ENCODE measurements at regions not wholly inside any gene's neighbourhood (a gene's known extent, or its start where the extent isn't known, plus 50 kb on each side); places are given as distances from the start of the nearest gene placed in this dataset.
"Not testable (repeated sequence)": the region's sequence is repeated elsewhere in the genome, so short reads cannot be mapped to it uniquely, and the experiment has no call there.

GRCh38 chr1:177426497-177426896 is 255.7 kb downstream of the BRINP2 start:
- Histone ChIP-seq H3K27me3 (ENCODE audit: control insufficient read depth in 1 of 2, insufficient read depth in 2 of 2, low read length in 2 of 2) (no peaks in the 10 kb centered on the region), H3K36me3 (ENCODE audit: control insufficient read depth in 2 of 2, insufficient read depth in 2 of 2, low read length in 1 of 2) (no peaks in the 10 kb centered on the region)
- 52 to 62% methylated on average over 1 of the region's 1 CpG for WGBS, 2 donors

GRCh38 chr1:177425199-177425598 is 254.4 kb downstream of the BRINP2 start:
- H3K4me3 ChIP-seq (ENCODE audit: low read depth in 1 of 2, low read length in 2 of 2) = no peak overlapping the region
- no peaks in the 10 kb centered on the region for H3K4me1 ChIP-seq (ENCODE audit: control insufficient read depth in 2 of 2, insufficient read depth in 2 of 2, low read length in 1 of 2)
- H3K27ac ChIP-seq (ENCODE audit: low read depth in 2 of 2, low read length in 1 of 2) = no peak overlapping the region
- no peaks in the 10 kb centered on the region for H3K27me3 ChIP-seq (ENCODE audit: control insufficient read depth in 1 of 2, insufficient read depth in 2 of 2, low read length in 2 of 2)
- H3K9me3 ChIP-seq (ENCODE audit: control insufficient read depth in 2 of 2, insufficient read depth in 1 of 2, low read depth in 1 of 2, low read length in 1 of 2) = no peaks in the 10 kb centered on the region
- no peaks in the 10 kb centered on the region for H3K36me3 ChIP-seq (ENCODE audit: control insufficient read depth in 2 of 2, insufficient read depth in 2 of 2, low read length in 1 of 2)
- 86% methylated on average over 8 of the region's 8 CpGs for WGBS, 2 donors

More at GRCh38 chr1:177426497-177426896, 255.7 kb downstream of the BRINP2 start:
- Histone ChIP-seq H3K4me3 (ENCODE audit: low read depth in 1 of 2, low read length in 2 of 2) (no peak overlapping the region), H3K4me1 (ENCODE audit: control insufficient read depth in 2 of 2, insufficient read depth in 2 of 2, low read length in 1 of 2) (no peaks in the 10 kb centered on the region), H3K27ac (ENCODE audit: low read depth in 2 of 2, low read length in 1 of 2) (no peak overlapping the region), H3K9me3 (ENCODE audit: control insufficient read depth in 2 of 2, insufficient read depth in 1 of 2, low read depth in 1 of 2, low read length in 1 of 2) (no peaks in the 10 kb centered on the region)

- Histone ChIP-seq H3K27me3 (ENCODE audit: control insufficient read depth in 1 of 2, insufficient read depth in 2 of 2, low read length in 2 of 2) (no peaks in the 10 kb centered on the region), H3K36me3 (ENCODE audit: control insufficient read depth in 2 of 2, insufficient read depth in 2 of 2, low read length in 1 of 2) (no peaks in the 10 kb centered on the region), H3K27ac (ENCODE audit: low read depth in 2 of 2, low read length in 1 of 2) (no peak overlapping the region), H3K4me3 (ENCODE audit: low read depth in 1 of 2, low read length in 2 of 2) (no peak overlapping the region), H3K4me1 (ENCODE audit: control insufficient read depth in 2 of 2, insufficient read depth in 2 of 2, low read length in 1 of 2) (no peaks in the 10 kb centered on the region), H3K9me3 (ENCODE audit: control insufficient read depth in 2 of 2, insufficient read depth in 1 of 2, low read depth in 1 of 2, low read length in 1 of 2) (no peaks in the 10 kb centered on the region)
Measured at GRCh38 chr1:177424744-177425143, 254.0 kb downstream of the BRINP2 start.

GRCh38 chr1:177423090-177423489 is 252.3 kb downstream of the BRINP2 start:
- Histone ChIP-seq H3K4me3 (ENCODE audit: low read depth in 1 of 2, low read length in 2 of 2) (no peak overlapping the region), H3K9me3 (ENCODE audit: control insufficient read depth in 2 of 2, insufficient read depth in 1 of 2, low read depth in 1 of 2, low read length in 1 of 2) (no peaks in the 10 kb centered on the region), H3K27me3 (ENCODE audit: control insufficient read depth in 1 of 2, insufficient read depth in 2 of 2, low read length in 2 of 2) (no peaks in the 10 kb centered on the region), H3K4me1 (ENCODE audit: control insufficient read depth in 2 of 2, insufficient read depth in 2 of 2, low read length in 1 of 2) (no peaks in the 10 kb centered on the region), H3K36me3 (ENCODE audit: control insufficient read depth in 2 of 2, insufficient read depth in 2 of 2, low read length in 1 of 2) (no peaks in the 10 kb centered on the region), H3K27ac (ENCODE audit: low read depth in 2 of 2, low read length in 1 of 2) (no peak overlapping the region)
- 24 to 42% methylated on average over 2 of the region's 2 CpGs for WGBS, 2 donors

GRCh38 chr1:177413982-177414596 is 243.3 kb downstream of the BRINP2 start:
- WGBS, 2 donors = 46 to 53% methylated on average over 3 of the region's 3 CpGs
- H3K9me3 ChIP-seq (ENCODE audit: control insufficient read depth in 2 of 2, insufficient read depth in 1 of 2, low read depth in 1 of 2, low read length in 1 of 2) = no peaks in the 10 kb centered on the region
- no peak overlapping the region for H3K4me3 ChIP-seq (ENCODE audit: low read depth in 1 of 2, low read length in 2 of 2)
- no peak overlapping the region for H3K27ac ChIP-seq (ENCODE audit: low read depth in 2 of 2, low read length in 1 of 2)
- H3K36me3 ChIP-seq (ENCODE audit: control insufficient read depth in 2 of 2, insufficient read depth in 2 of 2, low read length in 1 of 2) = no peaks in the 10 kb centered on the region
- no peaks in the 10 kb centered on the region for H3K27me3 ChIP-seq (ENCODE audit: control insufficient read depth in 1 of 2, insufficient read depth in 2 of 2, low read length in 2 of 2)
- no peaks in the 10 kb centered on the region for H3K4me1 ChIP-seq (ENCODE audit: control insufficient read depth in 2 of 2, insufficient read depth in 2 of 2, low read length in 1 of 2)

GRCh38 chr1:177411381-177411780 is 240.6 kb downstream of the BRINP2 start:
- no peaks in the 10 kb centered on the region for H3K9me3 ChIP-seq (ENCODE audit: control insufficient read depth in 2 of 2, insufficient read depth in 1 of 2, low read depth in 1 of 2, low read length in 1 of 2)
- no peaks in the 10 kb centered on the region for H3K4me1 ChIP-seq (ENCODE audit: control insufficient read depth in 2 of 2, insufficient read depth in 2 of 2, low read length in 1 of 2)
- 34 to 41% methylated on average over 3 of the region's 3 CpGs for WGBS, 2 donors
- H3K4me3 ChIP-seq (ENCODE audit: low read depth in 1 of 2, low read length in 2 of 2) = no peak overlapping the region
- no peaks in the 10 kb centered on the region for H3K27me3 ChIP-seq (ENCODE audit: control insufficient read depth in 1 of 2, insufficient read depth in 2 of 2, low read length in 2 of 2)
- no peaks in the 10 kb centered on the region for H3K36me3 ChIP-seq (ENCODE audit: control insufficient read depth in 2 of 2, insufficient read depth in 2 of 2, low read length in 1 of 2)
- no peak overlapping the region for H3K27ac ChIP-seq (ENCODE audit: low read depth in 2 of 2, low read length in 1 of 2)

- Histone ChIP-seq H3K27me3 (ENCODE audit: control insufficient read depth in 1 of 2, insufficient read depth in 2 of 2, low read length in 2 of 2) (no peaks in the 10 kb centered on the region), H3K9me3 (ENCODE audit: control insufficient read depth in 2 of 2, insufficient read depth in 1 of 2, low read depth in 1 of 2, low read length in 1 of 2) (no peaks in the 10 kb centered on the region), H3K4me1 (ENCODE audit: control insufficient read depth in 2 of 2, insufficient read depth in 2 of 2, low read length in 1 of 2) (no peaks in the 10 kb centered on the region), H3K27ac (ENCODE audit: low read depth in 2 of 2, low read length in 1 of 2) (no peak overlapping the region), H3K4me3 (ENCODE audit: low read depth in 1 of 2, low read length in 2 of 2) (no peak overlapping the region), H3K36me3 (ENCODE audit: control insufficient read depth in 2 of 2, insufficient read depth in 2 of 2, low read length in 1 of 2) (no peaks in the 10 kb centered on the region)
- 74 to 76% methylated on average over 5 of the region's 5 CpGs for WGBS, 2 donors
Measured at GRCh38 chr1:177410179-177410766, 239.5 kb downstream of the BRINP2 start.

GRCh38 chr1:177406323-177406722 is 235.6 kb downstream of the BRINP2 start:
- H3K9me3 ChIP-seq (ENCODE audit: control insufficient read depth in 2 of 2, insufficient read depth in 1 of 2, low read depth in 1 of 2, low read length in 1 of 2); H3K4me1 ChIP-seq (ENCODE audit: control insufficient read depth in 2 of 2, insufficient read depth in 2 of 2, low read length in 1 of 2); H3K27ac ChIP-seq (ENCODE audit: low read depth in 2 of 2, low read length in 1 of 2); H3K4me3 ChIP-seq (ENCODE audit: low read depth in 1 of 2, low read length in 2 of 2); H3K36me3 ChIP-seq (ENCODE audit: control insufficient read depth in 2 of 2, insufficient read depth in 2 of 2, low read length in 1 of 2); H3K27me3 ChIP-seq (ENCODE audit: control insufficient read depth in 1 of 2, insufficient read depth in 2 of 2, low read length in 2 of 2): not testable (repeated sequence)
- 74 to 80% methylated on average over 14 of the region's 14 CpGs for WGBS, 2 donors

GRCh38 chr1:177392336-177392735 is 221.6 kb downstream of the BRINP2 start:
- Histone ChIP-seq H3K4me3 (ENCODE audit: low read depth in 1 of 2, low read length in 2 of 2) (no peak overlapping the region), H3K4me1 (ENCODE audit: control insufficient read depth in 2 of 2, insufficient read depth in 2 of 2, low read length in 1 of 2) (no peaks in the 10 kb centered on the region), H3K27me3 (ENCODE audit: control insufficient read depth in 1 of 2, insufficient read depth in 2 of 2, low read length in 2 of 2) (no peaks in the 10 kb centered on the region), H3K36me3 (ENCODE audit: control insufficient read depth in 2 of 2, insufficient read depth in 2 of 2, low read length in 1 of 2) (no peaks in the 10 kb centered on the region), H3K9me3 (ENCODE audit: control insufficient read depth in 2 of 2, insufficient read depth in 1 of 2, low read depth in 1 of 2, low read length in 1 of 2) (no peaks in the 10 kb centered on the region), H3K27ac (ENCODE audit: low read depth in 2 of 2, low read length in 1 of 2) (no peak overlapping the region)
- WGBS, 2 donors = 78 to 89% methylated on average over 3 of the region's 3 CpGs
